ENCODE measurements at regions not wholly inside any gene's neighbourhood (a gene's known extent, or its start where the extent isn't known, plus 50 kb on each side); places are given as distances from the start of the nearest gene placed in this dataset.

- TF ChIP-seq BHLHE40 (IDR thresholded peaks at IDR 0.05; ENCODE audit: borderline replicate concordance) (no peak), CTBP1 (IDR thresholded peaks at IDR 0.05; ENCODE audit: borderline replicate concordance) (no peak), LEF1 (IDR thresholded peaks at IDR 0.05; ENCODE audit: borderline replicate concordance) (no peak), SP1 (IDR thresholded peaks at IDR 0.05) (no peak), FOXK2 (IDR thresholded peaks at IDR 0.05) (no peak), FOXA1 (IDR thresholded peaks at IDR 0.05) (no peak), ZNF384 (IDR thresholded peaks at IDR 0.05) (no peak), SUZ12 (IDR thresholded peaks at IDR 0.05) (no peak), NFRKB (IDR thresholded peaks at IDR 0.05) (no peak), TARDBP (IDR thresholded peaks at IDR 0.05) (no peak), FOXM1 (IDR thresholded peaks at IDR 0.05; ENCODE audit: borderline replicate concordance) (no peak), L3MBTL2 (conservative IDR thresholded peaks at IDR 0.05) (no peak)
These were observed 114.7 kb upstream of the ADAMTS9 start for GRCh38 chr3:64802460-64802859.

Measured in HEK293T (cell line).